CD14-positive monocyte (primary cell): ENCODE measurements at regions not wholly inside any gene's neighbourhood (a gene's known extent, or its start where the extent isn't known, plus 50 kb on each side); places are given as distances from the start of the nearest gene placed in this dataset.

Source experiments
- DNase-seq, 3 donors: peaks; one replicate each; pipeline ENCODE4 v3.0.0-alpha.2; 2011 to 2022
- H2AFZ ChIP-seq: 2 replicates; pipeline ENCODE4 v1.6.0; 2012; ENCODE audit warnings: mild to moderate bottlenecking, low read depth, low read length, inconsistent platforms; ENCODE audit not compliant: insufficient read depth, poor library complexity, severe bottlenecking
- H3K27ac ChIP-seq, 2 donors: 1 replicate in 1 of 2; 2 replicates in 1 of 2; pipeline ENCODE4 v1.5.1; 2012 to 2013; ENCODE audit warnings: low read length in 2 of 2, control low read depth in 1 of 2, inconsistent platforms in 1 of 2, low read depth in 1 of 2, mild to moderate bottlenecking in 1 of 2
- H3K27me3 ChIP-seq, 2 donors: one replicate each; pipeline versions ENCODE4 v1.6.0 to v1.6.1; 2011 to 2013; ENCODE audit warnings: low read length in 2 of 2; ENCODE audit not compliant: control insufficient read depth in 2 of 2, insufficient read depth in 2 of 2
- H3K36me3 ChIP-seq, 2 donors: replicated peaks in 1 of 2; 1 replicate in 1 of 2; 2 replicates in 1 of 2; pipeline versions ENCODE4 v1.5.1 to v1.6.1; 2012 to 2013; ENCODE audit warnings: low read length in 2 of 2, control low read depth in 1 of 2, inconsistent platforms in 1 of 2, mild to moderate bottlenecking in 1 of 2; ENCODE audit not compliant: insufficient read depth in 2 of 2, control insufficient read depth in 1 of 2
- H3K4me1 ChIP-seq, 2 donors: 1 replicate in 1 of 2; 2 replicates in 1 of 2; pipeline versions ENCODE4 v1.5.1 to v1.6.1; 2012 to 2013; ENCODE audit warnings: low read length in 2 of 2, control low read depth in 1 of 2, inconsistent platforms in 1 of 2, mild to moderate bottlenecking in 1 of 2, moderate library complexity in 1 of 2; ENCODE audit not compliant: insufficient read depth in 2 of 2, control insufficient read depth in 1 of 2
- H3K4me2 ChIP-seq: replicated peaks from 2 replicates; pipeline ENCODE3; 2012; ENCODE audit warnings: low read length, moderate library complexity, mild to moderate bottlenecking; ENCODE audit not compliant: poor library complexity, severe bottlenecking; ENCODE audit errors: extremely low read depth
- H3K4me3 ChIP-seq, 3 experiments: fragments of 200-600 bp in 1 of 3; sonication (generic) in 1 of 3; replicated peaks in 1 of 3; 1 replicate in 2 of 3; 2 replicates in 1 of 3; pipeline ENCODE4 v1.5.1; 2011 to 2013; ENCODE audit warnings: low read length in 3 of 3, mild to moderate bottlenecking in 3 of 3, control low read depth in 2 of 3, low read depth in 2 of 3, inconsistent platforms in 1 of 3, moderate library complexity in 1 of 3
- H3K79me2 ChIP-seq: 2 replicates; pipeline ENCODE4 v1.6.0; 2012; ENCODE audit warnings: mild to moderate bottlenecking, control low read depth, inconsistent platforms, low read length, moderate library complexity; ENCODE audit not compliant: insufficient read depth
- H3K9ac ChIP-seq: 2 replicates; pipeline ENCODE4 v1.6.0; 2017; ENCODE audit warnings: low read length, mild to moderate bottlenecking; ENCODE audit not compliant: insufficient read depth, poor library complexity, severe bottlenecking
- H3K9me3 ChIP-seq, 2 donors: replicated peaks in 1 of 2; 1 replicate in 1 of 2; 2 replicates in 1 of 2; pipeline versions ENCODE4 v1.5.1 to v1.6.1; 2012 to 2013; ENCODE audit warnings: low read length in 2 of 2, control low read depth in 1 of 2; ENCODE audit not compliant: control insufficient read depth in 1 of 2, insufficient read depth in 1 of 2
- H4K20me1 ChIP-seq: 2 replicates; pipeline ENCODE4 v1.6.0; 2012; ENCODE audit warnings: mild to moderate bottlenecking, low read length, control low read depth, moderate library complexity; ENCODE audit not compliant: insufficient read depth
- H3K27ac Mint-ChIP-seq, 7 donors: one replicate each; pipeline ENCODE4 v1.8.0; 2020; ENCODE audit warnings: mild to moderate bottlenecking in 7 of 7, mixed read lengths in 7 of 7, moderate library complexity in 6 of 7, inconsistent platforms in 2 of 7
- H3K27me3 Mint-ChIP-seq, 3 donors: one replicate each; pipeline ENCODE4 v1.8.0; 2021 to 2022; ENCODE audit warnings: low read depth in 3 of 3, mild to moderate bottlenecking in 3 of 3, mixed read lengths in 3 of 3, moderate library complexity in 3 of 3, inconsistent platforms in 1 of 3
- H3K36me3 Mint-ChIP-seq, 2 donors: one replicate each; pipeline ENCODE4 v1.8.0; 2020; ENCODE audit warnings: mixed read lengths in 2 of 2, inconsistent platforms in 1 of 2, mild to moderate bottlenecking in 1 of 2
- H3K4me1 Mint-ChIP-seq: one replicate; pipeline ENCODE4 v1.8.0; 2020; ENCODE audit warnings: mild to moderate bottlenecking, mixed read lengths
- H3K4me3 Mint-ChIP-seq, 2 donors: one replicate each; pipeline ENCODE4 v1.8.0; 2020; ENCODE audit warnings: mild to moderate bottlenecking in 2 of 2, mixed read lengths in 2 of 2, moderate library complexity in 1 of 2
- H3K9me3 Mint-ChIP-seq, 7 donors: one replicate each; pipeline ENCODE4 v1.8.0; 2020 to 2022; ENCODE audit warnings: mixed read lengths in 7 of 7, mild to moderate bottlenecking in 6 of 7, moderate library complexity in 6 of 7, inconsistent platforms in 2 of 7
- WGBS: methylation state at CpG from one replicate; pipeline ENCODE4 v1.1.5; 2013; ENCODE audit warnings: missing lambda C conversion rate; ENCODE audit not compliant: insufficient coverage; 5-methylcytosine and 5-hydroxymethylcytosine counted together
- intact Hi-C, 2 donors: fragments of 100-400 bp; cut with micrococcal nuclease; formaldehyde crosslinking; loops; one replicate each; pipeline versions ENCODE4 v1.15.0 to v1.15.1; 2023
- TF ChIP-seq, protein P1 (sequence below): fragments of 200-600 bp; IDR thresholded peaks from one replicate; pipeline ENCODE4 v1.8.0; 2022; ENCODE audit warnings: antibody characterized with exemption, mild to moderate bottlenecking

DNA sequence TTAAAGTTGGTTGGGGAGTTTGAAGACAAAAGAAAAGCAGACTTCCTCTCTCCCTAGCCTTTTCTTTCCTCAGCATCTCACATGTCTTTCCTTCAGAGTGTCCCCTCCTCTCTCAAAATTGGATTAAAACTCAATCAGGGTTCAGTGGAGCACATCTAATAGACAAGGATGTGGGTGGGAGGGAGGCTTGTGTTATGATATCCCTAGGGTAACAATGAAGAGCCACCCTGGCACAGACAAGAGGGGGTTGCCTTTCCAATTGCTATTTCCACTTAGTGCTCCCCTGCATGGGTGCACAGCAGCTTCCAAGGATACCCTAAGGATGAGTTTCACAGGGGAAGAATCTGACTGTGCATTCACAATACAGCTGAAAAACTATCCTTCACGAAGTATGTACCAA, 585.2 kb upstream of the C9orf72 start:
- Histone ChIP-seq H3K4me3 (no peak overlapping the region), H3K4me1 (no peaks in the 10 kb centered on the region), H3K9ac (no peak overlapping the region), H3K36me3 (no peaks in the 10 kb centered on the region), H3K27me3 (no peaks in the 10 kb centered on the region), H3K27ac (no peak overlapping the region), H3K79me2 (no peaks in the 10 kb centered on the region), H3K9me3 (peaks cover 9% of the 10 kb centered on the region in 2 donors), H3K4me2 (no peak overlapping the region), H4K20me1 (no peaks in the 10 kb centered on the region), H2AFZ (no peak overlapping the region)
- no peak overlapping the region for H3K4me3 Mint-ChIP-seq
- TF ChIP-seq, protein P1, sequence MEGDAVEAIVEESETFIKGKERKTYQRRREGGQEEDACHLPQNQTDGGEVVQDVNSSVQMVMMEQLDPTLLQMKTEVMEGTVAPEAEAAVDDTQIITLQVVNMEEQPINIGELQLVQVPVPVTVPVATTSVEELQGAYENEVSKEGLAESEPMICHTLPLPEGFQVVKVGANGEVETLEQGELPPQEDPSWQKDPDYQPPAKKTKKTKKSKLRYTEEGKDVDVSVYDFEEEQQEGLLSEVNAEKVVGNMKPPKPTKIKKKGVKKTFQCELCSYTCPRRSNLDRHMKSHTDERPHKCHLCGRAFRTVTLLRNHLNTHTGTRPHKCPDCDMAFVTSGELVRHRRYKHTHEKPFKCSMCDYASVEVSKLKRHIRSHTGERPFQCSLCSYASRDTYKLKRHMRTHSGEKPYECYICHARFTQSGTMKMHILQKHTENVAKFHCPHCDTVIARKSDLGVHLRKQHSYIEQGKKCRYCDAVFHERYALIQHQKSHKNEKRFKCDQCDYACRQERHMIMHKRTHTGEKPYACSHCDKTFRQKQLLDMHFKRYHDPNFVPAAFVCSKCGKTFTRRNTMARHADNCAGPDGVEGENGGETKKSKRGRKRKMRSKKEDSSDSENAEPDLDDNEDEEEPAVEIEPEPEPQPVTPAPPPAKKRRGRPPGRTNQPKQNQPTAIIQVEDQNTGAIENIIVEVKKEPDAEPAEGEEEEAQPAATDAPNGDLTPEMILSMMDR, result no peak
- intact Hi-C loops, result no loop called here
- no peaks in the 10 kb centered on the region for H3K27me3 Mint-ChIP-seq
- no CpG with 5 or more reads among the region's 1 CpG for WGBS
- no peak for DNase-seq
- no peaks in the 10 kb centered on the region for H3K36me3 Mint-ChIP-seq
- no peak overlapping the region for H3K27ac Mint-ChIP-seq
- peaks cover 0 to 10% (median 5%) of the 10 kb centered on the region in 7 donors for H3K9me3 Mint-ChIP-seq
- no peaks in the 10 kb centered on the region for H3K4me1 Mint-ChIP-seq

DNA sequence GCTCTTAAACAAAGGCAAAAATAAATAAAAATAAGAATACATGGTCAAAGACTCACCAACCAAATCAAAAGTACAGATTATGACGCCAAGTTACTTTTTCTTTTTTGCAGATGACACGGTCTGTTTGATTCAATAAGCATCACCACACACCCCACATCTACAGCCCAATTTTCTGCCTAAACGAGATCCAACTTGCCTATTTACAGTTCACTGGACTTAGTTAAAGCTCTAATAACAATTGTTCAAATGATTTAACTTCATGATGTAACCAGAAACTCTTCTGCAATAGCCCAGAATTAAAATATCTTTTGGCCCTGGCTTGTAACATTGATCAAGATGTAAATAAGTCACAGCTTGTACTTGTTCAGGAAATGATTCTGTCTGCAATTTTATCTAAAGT, 590.3 kb upstream of the C9orf72 start:
- Histone ChIP-seq H2AFZ (no peak overlapping the region), H3K27ac (no peak overlapping the region), H3K4me2 (no peak overlapping the region), H4K20me1 (no peaks in the 10 kb centered on the region), H3K79me2 (no peaks in the 10 kb centered on the region), H3K27me3 (no peaks in the 10 kb centered on the region), H3K9ac (no peak overlapping the region), H3K9me3 (peaks cover 7 to 25% of the 10 kb centered on the region in 2 donors), H3K36me3 (no peaks in the 10 kb centered on the region), H3K4me3 (no peak overlapping the region), H3K4me1 (no peaks in the 10 kb centered on the region)
- intact Hi-C loops, result no loop called here
- peaks cover 1 to 5% (median 4%) of the 10 kb centered on the region in 7 donors for H3K9me3 Mint-ChIP-seq
- 73% methylated on average over 3 of the region's 3 CpGs for WGBS
- TF ChIP-seq, protein P1, result no peak
- DNase-seq, result no peak
- H3K27me3 Mint-ChIP-seq, result no peaks in the 10 kb centered on the region
- H3K4me1 Mint-ChIP-seq, result no peaks in the 10 kb centered on the region
- H3K4me3 Mint-ChIP-seq, result no peak overlapping the region
- H3K27ac Mint-ChIP-seq, result no peak overlapping the region
- H3K36me3 Mint-ChIP-seq, result no peaks in the 10 kb centered on the region
